A549 (cell line): ENCODE measurements at regions not wholly inside any gene's neighbourhood (a gene's known extent, or its start where the extent isn't known, plus 50 kb on each side); places are given as distances from the start of the nearest gene placed in this dataset.

ENCODE experiments used
- ATAC-seq, 2 experiments: fragments of 200-7000 bp in 1 of 2; fragments of >200 bp in 1 of 2; cut with Nextera tagmentation in 1 of 2; cut with Tn5 transposase in 1 of 2; 3 replicates each; pipeline versions ENCODE4 v1.8.0 to v1.9.1; 2018 to 2020; ENCODE audit warnings: mild to moderate bottlenecking in 1 of 2, moderate library complexity in 1 of 2
- CTCF ChIA-PET: fragments of 300-600 bp; sonication (Branson Sonifier 250); formaldehyde crosslinking; extraction: SDS; loops from one replicate; lab custom pipeline; 2021; ENCODE audit warnings: antibody characterized with exemption, inconsistent platforms; lab: Yijun Ruan, JAX
- POLR2A ChIA-PET: fragments of 350-600 bp; formaldehyde crosslinking; extraction: SDS; loops from one replicate; lab custom pipeline; 2021; ENCODE audit warnings: antibody characterized with exemption, inconsistent platforms; lab: Yijun Ruan, JAX
- DNase-seq, 2 experiments: peaks; one replicate each; pipeline versions ENCODE4 v3.0.0 to v3.0.0-alpha.2; 2011 to 2016; ENCODE audit warnings: low read depth in 1 of 2, low spot score in 1 of 2
- FAIRE-seq: peaks from 2 replicates; lab custom pipeline; 2011; peaks lifted over from hg19 to GRCh38; lab: Jason Lieb, UNC
- H3K27ac ChIP-seq, 2 experiments: fragments of >200 bp; sonication (Bioruptor Twin); formaldehyde crosslinking; 3 replicates each; pipeline ENCODE4 v1.5.1; 2016 to 2017
- H3K4me1 ChIP-seq: fragments of >200 bp; sonication (Bioruptor Twin); formaldehyde crosslinking; 3 replicates; pipeline ENCODE4 v1.6.1; 2016
- H3K4me2 ChIP-seq: fragments of >200 bp; sonication (Bioruptor Twin); formaldehyde crosslinking; 3 replicates; pipeline ENCODE4 v1.6.1; 2016
- H3K4me3 ChIP-seq: fragments of >200 bp; sonication (Bioruptor Twin); formaldehyde crosslinking; 3 replicates; pipeline ENCODE4 v1.5.1; 2016
- H3K9me3 ChIP-seq: fragments of >200 bp; sonication (Bioruptor Twin); formaldehyde crosslinking; 3 replicates; pipeline ENCODE4 v1.6.1; 2016
- CHD2 ChIP-seq: fragments of 150-350 bp; IDR thresholded peaks from 2 replicates; pipeline ENCODE4 v1.6.1; 2014; ENCODE audit warnings: low read length; ENCODE audit not compliant: partially characterized antibody
- EHMT2 ChIP-seq: fragments of 200-600 bp; sonication (generic); IDR thresholded peaks from 2 replicates; pipeline ENCODE4 v1.6.1; 2016; ENCODE audit warnings: antibody characterized with exemption, low read depth, mild to moderate bottlenecking, moderate library complexity
- FOSB ChIP-seq: fragments of 250-450 bp; sonication (Bioruptor Pico); IDR thresholded peaks from 2 replicates; pipeline ENCODE4 v1.5.0; 2020; ENCODE audit warnings: mild to moderate bottlenecking, moderate library complexity
- HDAC2 ChIP-seq: fragments of 200-600 bp; sonication (generic); IDR thresholded peaks from 2 replicates; pipeline ENCODE4 v1.6.1; 2016
- HOXA7 ChIP-seq: fragments of 250-450 bp; sonication (Bioruptor Pico); IDR thresholded peaks from 2 replicates; pipeline ENCODE4 v1.5.0; 2020; ENCODE audit warnings: mild to moderate bottlenecking, moderate library complexity
- HOXB13 ChIP-seq: fragments of 250-450 bp; sonication (Bioruptor Pico); IDR thresholded peaks from 2 replicates; pipeline ENCODE4 v1.5.0; 2020; ENCODE audit warnings: low read depth, mild to moderate bottlenecking, moderate library complexity
- HOXB5 ChIP-seq: fragments of 250-450 bp; sonication (Bioruptor Pico); IDR thresholded peaks from 2 replicates; pipeline ENCODE4 v1.5.0; 2020; ENCODE audit warnings: mild to moderate bottlenecking, moderate library complexity
- JUN ChIP-seq, 2 experiments: fragments of >200 bp; sonication (Bioruptor Twin); formaldehyde crosslinking; IDR thresholded peaks; 2 replicates in 1 of 2; 3 replicates in 1 of 2; pipeline ENCODE4 v1.6.1; 2016 to 2017
- JUNB ChIP-seq: fragments of >200 bp; sonication (Bioruptor Twin); formaldehyde crosslinking; IDR thresholded peaks from 2 replicates; pipeline ENCODE4 v1.6.1; 2016
- KDM1A ChIP-seq: fragments of 200-600 bp; sonication (generic); IDR thresholded peaks from 2 replicates; pipeline ENCODE4 v1.6.1; 2016; ENCODE audit warnings: low read depth, mild to moderate bottlenecking
- MAZ ChIP-seq: fragments of 150-350 bp; IDR thresholded peaks from 2 replicates; pipeline ENCODE4 v1.6.1; 2014; ENCODE audit warnings: antibody characterized with exemption, low read depth, low read length, borderline replicate concordance
- MYC ChIP-seq: IDR thresholded peaks from 2 replicates; pipeline ENCODE4 v1.6.1; 2012; ENCODE audit warnings: mild to moderate bottlenecking, inconsistent platforms, low read length, improper control_type of control experiment, borderline replicate concordance
- NFE2L2 ChIP-seq: fragments of 150-350 bp; conservative IDR thresholded peaks from 2 replicates; pipeline ENCODE4 v1.6.1; 2014; ENCODE audit warnings: low read length
- NR3C1 ChIP-seq: fragments of >200 bp; sonication (Bioruptor Twin); formaldehyde crosslinking; IDR thresholded peaks from 3 replicates; pipeline ENCODE4 v1.6.1; 2017
- PHF8 ChIP-seq: fragments of 200-600 bp; sonication (generic); IDR thresholded peaks from 2 replicates; pipeline ENCODE4 v1.6.1; 2016; ENCODE audit warnings: low read depth, mild to moderate bottlenecking, antibody characterized with exemption, moderate library complexity, borderline replicate concordance
- POLR2A ChIP-seq: IDR thresholded peaks from 2 replicates; pipeline ENCODE4 v1.6.1; 2012; ENCODE audit warnings: mild to moderate bottlenecking, low read length
- RAD21 ChIP-seq, 2 experiments: fragments of >200 bp in 1 of 2; sonication (Bioruptor Twin) in 1 of 2; formaldehyde crosslinking in 1 of 2; IDR thresholded peaks in 1 of 2; conservative IDR thresholded peaks in 1 of 2; 2 replicates in 1 of 2; 3 replicates in 1 of 2; pipeline ENCODE4 v1.6.1; 2012 to 2018; ENCODE audit warnings: inconsistent platforms in 1 of 2
- RARB ChIP-seq: fragments of 250-450 bp; sonication (Bioruptor Pico); IDR thresholded peaks from 2 replicates; pipeline ENCODE4 v1.8.0; 2021; ENCODE audit warnings: mild to moderate bottlenecking, moderate library complexity
- RNF2 ChIP-seq: fragments of 200-600 bp; sonication (generic); IDR thresholded peaks from 2 replicates; pipeline ENCODE4 v1.6.1; 2016; ENCODE audit warnings: low read depth, mild to moderate bottlenecking, antibody characterized with exemption, moderate library complexity, borderline replicate concordance
- WGBS: methylation state at CpG from one replicate; pipeline ENCODE4 v1.1.6; 2017; ENCODE audit errors: missing lambda C conversion rate; 5-methylcytosine and 5-hydroxymethylcytosine counted together
- TF ChIP-seq, protein P1 (sequence below): fragments of >200 bp; sonication (Bioruptor Twin); formaldehyde crosslinking; IDR thresholded peaks from 3 replicates; pipeline ENCODE4 v1.5.1; 2016
- TF ChIP-seq, protein P2 (sequence below): fragments of >200 bp; sonication (Bioruptor Twin); formaldehyde crosslinking; IDR thresholded peaks from 2 replicates; pipeline ENCODE4 v1.6.1; 2016
- TF ChIP-seq, protein P3 (sequence below): fragments of >200 bp; sonication (Bioruptor Twin); formaldehyde crosslinking; IDR thresholded peaks from 3 replicates; pipeline ENCODE4 v1.6.1; 2016
- TF ChIP-seq, protein P4 (sequence below): fragments of 250-450 bp; sonication (Bioruptor Pico); IDR thresholded peaks from 2 replicates; pipeline ENCODE4 v1.5.0; 2021; ENCODE audit warnings: mild to moderate bottlenecking, moderate library complexity, borderline replicate concordance
- TF ChIP-seq, protein P5 (sequence below): fragments of 250-450 bp; sonication (Bioruptor Pico); IDR thresholded peaks from 2 replicates; pipeline ENCODE4 v1.5.0; 2020; ENCODE audit warnings: low read depth, mild to moderate bottlenecking, moderate library complexity

DNA sequence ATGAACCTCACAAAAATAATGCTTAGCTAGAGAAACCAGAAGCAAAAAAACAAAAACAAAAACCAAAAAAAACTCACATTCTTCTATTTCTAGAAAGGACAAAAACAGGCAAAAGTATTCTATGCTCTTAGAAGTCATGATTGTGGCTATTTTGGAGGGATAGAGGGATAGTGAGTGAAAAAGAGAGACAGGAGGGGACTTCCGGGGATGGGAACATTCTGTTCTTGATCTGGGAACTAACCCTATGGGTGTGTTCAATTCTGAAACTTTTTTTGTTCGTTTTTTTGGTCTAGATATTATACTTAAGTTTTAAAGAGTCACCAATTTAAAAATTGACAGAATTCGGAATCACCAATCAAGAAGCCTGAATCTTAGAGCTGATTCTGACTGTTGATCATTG, 120.0 kb upstream of the TPM1 start:
- no peak for DNase-seq
- 63% methylated on average over 3 of the region's 3 CpGs for WGBS
- CTCF ChIA-PET = interaction anchor here (1.4 to 1.9 kb wide), 3 partner anchors 9 to 140 kb away, joined by 3 to 17 read pairs (median 4); partner anchors contain the start of gene TPM1

DNA sequence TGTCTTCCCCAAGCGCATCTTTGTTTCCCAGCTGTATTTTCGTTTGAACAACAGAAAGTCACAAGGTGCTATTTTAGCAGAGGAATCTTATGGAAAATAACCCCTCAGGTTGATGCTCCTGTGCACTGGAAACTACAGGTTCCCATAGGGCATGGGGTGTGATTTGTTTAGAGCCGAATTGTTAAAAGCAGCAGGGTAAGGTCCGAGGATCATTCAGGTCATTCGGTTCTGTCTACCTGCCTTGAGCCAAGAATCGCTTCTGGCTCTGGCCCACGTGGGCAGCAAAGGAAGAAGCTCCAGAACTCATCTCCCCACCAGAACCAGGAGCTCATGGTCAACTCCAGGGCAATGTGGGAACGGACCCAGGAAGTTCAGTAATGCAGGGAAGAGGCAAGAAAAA, 116.7 kb upstream of the TPM1 start:
- Histone ChIP-seq H3K9me3 (0 out of 3 replicates have a peak, but pooled peaks cover 7% of the 10 kb centered on the region), H3K27ac (peak overlapping the region in 1 of 2 experiments; percentile 52; a peak in 3 of 6 replicates)
- no peak for FAIRE-seq
- POLR2A ChIA-PET = no interaction called here
- CTCF ChIA-PET = interaction anchor here (1.1 to 3.3 kb wide), 5 partner anchors 8 to 168 kb away, joined by 3 to 14 read pairs (median 5); partner anchors contain the start of gene TPM1
- TF ChIP-seq RAD21 (conservative IDR thresholded peaks at IDR 0.05 in 1 of 2, IDR thresholded peaks at IDR 0.05 in 1 of 2) = no peak
- no peak for TF ChIP-seq KDM1A
- TF ChIP-seq POLR2A = no peak
- TF ChIP-seq, protein P1, sequence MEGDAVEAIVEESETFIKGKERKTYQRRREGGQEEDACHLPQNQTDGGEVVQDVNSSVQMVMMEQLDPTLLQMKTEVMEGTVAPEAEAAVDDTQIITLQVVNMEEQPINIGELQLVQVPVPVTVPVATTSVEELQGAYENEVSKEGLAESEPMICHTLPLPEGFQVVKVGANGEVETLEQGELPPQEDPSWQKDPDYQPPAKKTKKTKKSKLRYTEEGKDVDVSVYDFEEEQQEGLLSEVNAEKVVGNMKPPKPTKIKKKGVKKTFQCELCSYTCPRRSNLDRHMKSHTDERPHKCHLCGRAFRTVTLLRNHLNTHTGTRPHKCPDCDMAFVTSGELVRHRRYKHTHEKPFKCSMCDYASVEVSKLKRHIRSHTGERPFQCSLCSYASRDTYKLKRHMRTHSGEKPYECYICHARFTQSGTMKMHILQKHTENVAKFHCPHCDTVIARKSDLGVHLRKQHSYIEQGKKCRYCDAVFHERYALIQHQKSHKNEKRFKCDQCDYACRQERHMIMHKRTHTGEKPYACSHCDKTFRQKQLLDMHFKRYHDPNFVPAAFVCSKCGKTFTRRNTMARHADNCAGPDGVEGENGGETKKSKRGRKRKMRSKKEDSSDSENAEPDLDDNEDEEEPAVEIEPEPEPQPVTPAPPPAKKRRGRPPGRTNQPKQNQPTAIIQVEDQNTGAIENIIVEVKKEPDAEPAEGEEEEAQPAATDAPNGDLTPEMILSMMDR = no peak
- TF ChIP-seq, protein P2, sequence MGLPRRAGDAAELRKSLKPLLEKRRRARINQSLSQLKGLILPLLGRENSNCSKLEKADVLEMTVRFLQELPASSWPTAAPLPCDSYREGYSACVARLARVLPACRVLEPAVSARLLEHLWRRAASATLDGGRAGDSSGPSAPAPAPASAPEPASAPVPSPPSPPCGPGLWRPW = no peak
- TF ChIP-seq JUN (IDR thresholded peaks at IDR 0.05) = no peak
- TF ChIP-seq MYC = no peak
- TF ChIP-seq, protein P3, sequence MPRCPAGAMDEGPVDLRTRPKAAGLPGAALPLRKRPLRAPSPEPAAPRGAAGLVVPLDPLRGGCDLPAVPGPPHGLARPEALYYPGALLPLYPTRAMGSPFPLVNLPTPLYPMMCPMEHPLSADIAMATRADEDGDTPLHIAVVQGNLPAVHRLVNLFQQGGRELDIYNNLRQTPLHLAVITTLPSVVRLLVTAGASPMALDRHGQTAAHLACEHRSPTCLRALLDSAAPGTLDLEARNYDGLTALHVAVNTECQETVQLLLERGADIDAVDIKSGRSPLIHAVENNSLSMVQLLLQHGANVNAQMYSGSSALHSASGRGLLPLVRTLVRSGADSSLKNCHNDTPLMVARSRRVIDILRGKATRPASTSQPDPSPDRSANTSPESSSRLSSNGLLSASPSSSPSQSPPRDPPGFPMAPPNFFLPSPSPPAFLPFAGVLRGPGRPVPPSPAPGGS = no peak
- no peak for TF ChIP-seq NR3C1
- TF ChIP-seq, protein P4, sequence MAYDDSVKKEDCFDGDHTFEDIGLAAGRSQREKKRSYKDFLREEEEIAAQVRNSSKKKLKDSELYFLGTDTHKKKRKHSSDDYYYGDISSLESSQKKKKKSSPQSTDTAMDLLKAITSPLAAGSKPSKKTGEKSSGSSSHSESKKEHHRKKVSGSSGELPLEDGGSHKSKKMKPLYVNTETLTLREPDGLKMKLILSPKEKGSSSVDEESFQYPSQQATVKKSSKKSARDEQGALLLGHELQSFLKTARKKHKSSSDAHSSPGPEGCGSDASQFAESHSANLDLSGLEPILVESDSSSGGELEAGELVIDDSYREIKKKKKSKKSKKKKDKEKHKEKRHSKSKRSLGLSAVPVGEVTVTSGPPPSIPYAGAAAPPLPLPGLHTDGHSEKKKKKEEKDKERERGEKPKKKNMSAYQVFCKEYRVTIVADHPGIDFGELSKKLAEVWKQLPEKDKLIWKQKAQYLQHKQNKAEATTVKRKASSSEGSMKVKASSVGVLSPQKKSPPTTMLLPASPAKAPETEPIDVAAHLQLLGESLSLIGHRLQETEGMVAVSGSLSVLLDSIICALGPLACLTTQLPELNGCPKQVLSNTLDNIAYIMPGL = no peak
- TF ChIP-seq RARB (CRISPR knock-in tag) = no peak
- TF ChIP-seq RNF2 = no peak
- no peak for TF ChIP-seq HOXB5 (CRISPR knock-in tag)
- TF ChIP-seq HDAC2 = no peak
- TF ChIP-seq EHMT2 = no peak
- TF ChIP-seq, protein P5, sequence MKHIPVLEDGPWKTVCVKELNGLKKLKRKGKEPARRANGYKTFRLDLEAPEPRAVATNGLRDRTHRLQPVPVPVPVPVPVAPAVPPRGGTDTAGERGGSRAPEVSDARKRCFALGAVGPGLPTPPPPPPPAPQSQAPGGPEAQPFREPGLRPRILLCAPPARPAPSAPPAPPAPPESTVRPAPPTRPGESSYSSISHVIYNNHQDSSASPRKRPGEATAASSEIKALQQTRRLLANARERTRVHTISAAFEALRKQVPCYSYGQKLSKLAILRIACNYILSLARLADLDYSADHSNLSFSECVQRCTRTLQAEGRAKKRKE (CRISPR knock-in tag) = no peak
- TF ChIP-seq, all 56 proteins: peak for 0
- 88% methylated on average over 8 of the region's 8 CpGs for WGBS
- H3K4me1 ChIP-seq = peaks cover 28% of the 10 kb centered on the region
- DNase-seq = no peak
- H3K4me3 ChIP-seq = no peak overlapping the region
- no peak for ATAC-seq
- H3K4me2 ChIP-seq = no peak overlapping the region

More for the DNA sequence above, 120.0 kb upstream of the TPM1 start:
- peaks cover 10% of the 10 kb centered on the region for H3K4me1 ChIP-seq
- H3K27ac ChIP-seq = peak overlapping the region; percentile 13 to 18; a peak in 3 of 6 replicates
- H3K4me2 ChIP-seq = no peak overlapping the region
- no peak overlapping the region for H3K4me3 ChIP-seq
- FAIRE-seq = no peak
- ATAC-seq = no peak
- 0 out of 3 replicates have a peak, but pooled peaks cover 7% of the 10 kb centered on the region for H3K9me3 ChIP-seq
- TF ChIP-seq PHF8 (no peak), RNF2 (no peak), HOXB5 (CRISPR knock-in tag) (no peak), CHD2 (no peak), MAZ (no peak), HOXB13 (CRISPR knock-in tag) (no peak), NFE2L2 (no peak), FOSB (CRISPR knock-in tag) (no peak), JUNB (no peak), HOXA7 (no peak)
- TF ChIP-seq, protein P4 = no peak
- TF ChIP-seq, all 56 proteins: peak for 0
- POLR2A ChIA-PET = no interaction called here
